ENCODE measurements at regions not wholly inside any gene's neighbourhood (a gene's known extent, or its start where the extent isn't known, plus 50 kb on each side); places are given as distances from the start of the nearest gene placed in this dataset.

DNA sequence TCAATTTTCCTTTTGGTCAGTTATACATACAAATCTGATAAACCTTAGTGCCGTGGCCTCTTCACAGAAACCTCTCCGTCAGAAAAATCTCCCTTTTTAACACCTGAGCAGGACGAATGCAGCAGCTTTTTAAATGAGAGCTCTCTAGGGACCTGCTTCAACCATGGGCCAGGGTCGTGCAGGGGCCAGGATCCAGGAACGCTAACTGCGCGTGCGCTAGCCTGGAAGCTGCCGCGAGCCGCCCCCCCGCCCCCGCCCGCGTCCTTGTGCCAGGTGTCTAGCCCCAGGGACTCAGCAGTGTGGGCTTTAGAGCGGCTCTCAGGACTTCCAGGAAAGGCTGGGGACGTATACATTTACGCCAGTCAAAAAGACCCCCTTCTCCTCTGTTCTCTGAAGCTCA is 136.8 kb upstream of the FMN2 start:
- no peak for DNase-seq (ENCODE audit: low read depth in 1 of 2, low spot score in 2 of 2)
- no peaks in the 10 kb centered on the region for H3K27me3 ChIP-seq (replicated peaks in 1 of 4; ENCODE audit: control insufficient read depth in 3 of 4, extremely low read depth in 1 of 4, insufficient read depth in 3 of 4, low read length in 3 of 4)
- H4K91ac ChIP-seq (replicated peaks; ENCODE audit: insufficient read length, low read length): no peak overlapping the region
- no peak overlapping the region for H4K8ac ChIP-seq (ENCODE audit: extremely low read depth, insufficient read depth, low read length)
- no peak overlapping the region for H2BK20ac ChIP-seq (ENCODE audit: low read length)
- POLR2A ChIA-PET (ENCODE audit: partially characterized antibody): no interaction called here
- H2BK15ac ChIP-seq (ENCODE audit: low read length): no peak overlapping the region
- CTCF ChIA-PET (ENCODE audit: partially characterized antibody): interaction anchor here (0.5 to 6.7 kb wide), 6 partner anchors 9 to 990 kb away, joined by 3 to 131 read pairs (median 8); no protein-coding TSS in a partner anchor
- H2AK5ac ChIP-seq (ENCODE audit: low read depth, low read length): no peak overlapping the region
- no peak overlapping the region for H3K4me2 ChIP-seq (ENCODE audit: insufficient read depth in 1 of 2, low read depth in 2 of 2, low read length in 2 of 2)
- H3K23me2 ChIP-seq (ENCODE audit: low read depth, low read length): no peaks in the 10 kb centered on the region
- no peak overlapping the region for H3K4ac ChIP-seq (replicated peaks; ENCODE audit: insufficient read length, low read depth, low read length)
- no peaks in the 10 kb centered on the region for H4K20me1 ChIP-seq (replicated peaks in 1 of 2; ENCODE audit: control insufficient read depth in 1 of 2, insufficient read depth in 2 of 2, low read length in 2 of 2)
- H4K5ac ChIP-seq (ENCODE audit: insufficient read length, low read depth, low read length): no peak overlapping the region
- FAIRE-seq: no peak
- no peaks in the 10 kb centered on the region for H3K79me1 ChIP-seq (ENCODE audit: low read depth, low read length)
- H3K4me3 ChIP-seq (ENCODE audit: extremely low read depth in 1 of 4, insufficient read depth in 2 of 4, low read depth in 3 of 4, low read length in 4 of 4): no peak overlapping the region
- 85% methylated on average over 15 of the region's 18 CpGs; no CpG with 5 or more reads in 1 of the 2 experiments for WGBS, 2 experiments (ENCODE audit: extremely low coverage in 1 of 2, insufficient coverage in 1 of 2, insufficient read length in 1 of 2, insufficient replicate concordance in 2 of 2, low coverage in 1 of 2, low lambda C conversion rate in 2 of 2, missing lambda C conversion rate in 1 of 2)
- H2AFZ ChIP-seq (ENCODE audit: low read length): no peak overlapping the region
- no peak overlapping the region for H3K23ac ChIP-seq (ENCODE audit: insufficient read length)
- H3K56ac ChIP-seq (replicated peaks; ENCODE audit: insufficient read length, low read depth, low read length): no peak overlapping the region
- no peak overlapping the region for H2BK12ac ChIP-seq (ENCODE audit: low read depth, low read length)
- no peaks in the 10 kb centered on the region for H3K4me1 ChIP-seq (replicated peaks in 1 of 4; ENCODE audit: control insufficient read depth in 3 of 4, insufficient read depth in 4 of 4, low read length in 3 of 4)
- H3K18ac ChIP-seq (ENCODE audit: extremely low read depth, low read length): no peak overlapping the region
- TF ChIP-seq GTF2F1 (IDR thresholded peaks at IDR 0.05; ENCODE audit: borderline replicate concordance, low read depth, low read length): no peak
- TF ChIP-seq SAP30 (IDR thresholded peaks at IDR 0.05; ENCODE audit: insufficient read depth, insufficient replicate concordance, low read length): no peak
- TF ChIP-seq TAF1 (IDR thresholded peaks at IDR 0.05; ENCODE audit: low read depth, low read length): no peak
- no peak for TF ChIP-seq KDM1A (IDR thresholded peaks at IDR 0.05; ENCODE audit: borderline replicate concordance, low read length)
- no peak overlapping the region for H3K9ac ChIP-seq (replicated peaks in 1 of 4; ENCODE audit: extremely low read depth in 1 of 4, low read depth in 3 of 4, low read length in 3 of 4)
- no peak overlapping the region for H2BK5ac ChIP-seq (ENCODE audit: low read depth, low read length)
- no peaks in the 10 kb centered on the region for H3K9me3 ChIP-seq (ENCODE audit: insufficient read depth in 2 of 2, low read depth in 1 of 2, low read length in 1 of 2)
- no peak overlapping the region for H3K27ac ChIP-seq (ENCODE audit: low read depth, low read length)
- no peak overlapping the region for H2BK120ac ChIP-seq (replicated peaks; ENCODE audit: low read depth, low read length)
- no peaks in the 10 kb centered on the region for H3K79me2 ChIP-seq (ENCODE audit: control insufficient read depth in 1 of 2, insufficient read depth in 2 of 2, low read length in 2 of 2)
- no peak overlapping the region for H3K14ac ChIP-seq (ENCODE audit: insufficient read length)
- H3K36me3 ChIP-seq (ENCODE audit: control insufficient read depth in 2 of 4, insufficient read depth in 4 of 4, low read length in 3 of 4): no peaks in the 10 kb centered on the region

Data from H1 (cell line).